Frontal cortex (tissue), 1 donor: ENCODE measurements at regions not wholly inside any gene's neighbourhood (a gene's known extent, or its start where the extent isn't known, plus 50 kb on each side); places are given as distances from the start of the nearest gene placed in this dataset. TPM values are rescaled to one million over a fixed set of nuclear protein-coding genes. Genes with fewer than 3 reads are reported as not detected.

ENCODE experiments used
- small RNA-seq: library from RNA; depleted of rRNA; stranded (forward); fragments of <200 nt; gene quantifications from one replicate; pipeline ENCODE3, GENCODE V24; 2014

Small RNA genes lying in the stretch of these regions (small RNA-seq; reads per million reads assigned to genes)
- not detected for gene RNU6-1211P
